Astrocyte (in vitro differentiated cells and primary cell): ENCODE measurements at regions not wholly inside any gene's neighbourhood (a gene's known extent, or its start where the extent isn't known, plus 50 kb on each side); places are given as distances from the start of the nearest gene placed in this dataset.

Experiments
- DNase-seq: peaks from one replicate; pipeline ENCODE4 v3.0.0-alpha.2; 2010; ENCODE audit warnings: low read depth
- FAIRE-seq: peaks from 2 replicates; lab custom pipeline; 2011; peaks lifted over from hg19 to GRCh38; lab: Jason Lieb, UNC
- H2AFZ ChIP-seq: 2 replicates; pipeline ENCODE4 v1.6.0; 2012; ENCODE audit warnings: low read depth, low read length, inconsistent platforms
- H3K27ac ChIP-seq: 2 replicates; pipeline ENCODE4 v1.5.1; 2011; ENCODE audit warnings: low read depth, low read length, inconsistent platforms
- H3K27me3 ChIP-seq: 2 replicates; pipeline ENCODE4 v1.6.0; 2011; ENCODE audit warnings: low read length, inconsistent platforms; ENCODE audit not compliant: insufficient read depth
- H3K36me3 ChIP-seq: 2 replicates; pipeline ENCODE4 v1.5.1; 2011; ENCODE audit warnings: low read length, inconsistent platforms; ENCODE audit not compliant: insufficient read depth
- H3K4me1 ChIP-seq: 2 replicates; pipeline ENCODE4 v1.5.1; 2011; ENCODE audit warnings: low read length, inconsistent platforms; ENCODE audit not compliant: insufficient read depth
- H3K4me2 ChIP-seq: 2 replicates; pipeline ENCODE4 v1.6.0; 2012; ENCODE audit warnings: low read length, inconsistent platforms
- H3K4me3 ChIP-seq: 2 replicates; pipeline ENCODE4 v1.5.1; 2011; ENCODE audit warnings: low read depth, mild to moderate bottlenecking, low read length, inconsistent platforms; ENCODE audit not compliant: insufficient read depth
- H3K79me2 ChIP-seq: 2 replicates; pipeline ENCODE4 v1.6.0; 2012; ENCODE audit warnings: mild to moderate bottlenecking, low read length, inconsistent platforms; ENCODE audit not compliant: insufficient read depth
- H3K9ac ChIP-seq: 2 replicates; pipeline ENCODE4 v1.6.0; 2012; ENCODE audit warnings: mild to moderate bottlenecking, low read length, inconsistent platforms
- H3K9me3 ChIP-seq: 2 replicates; pipeline ENCODE4 v1.5.1; 2012; ENCODE audit warnings: low read depth, mild to moderate bottlenecking, low read length, inconsistent platforms; ENCODE audit not compliant: insufficient read depth
- H4K20me1 ChIP-seq: 2 replicates; pipeline ENCODE4 v1.6.0; 2012; ENCODE audit warnings: low read length, inconsistent platforms; ENCODE audit not compliant: insufficient read depth
- H3K27ac Mint-ChIP-seq: one replicate; pipeline ENCODE4 v1.8.0; 2021; ENCODE audit warnings: mild to moderate bottlenecking, mixed read lengths; ENCODE audit not compliant: unreplicated experiment
- H3K27me3 Mint-ChIP-seq: one replicate; pipeline ENCODE4 v1.8.0; 2021; ENCODE audit warnings: low read depth, mixed read lengths; ENCODE audit not compliant: unreplicated experiment
- H3K36me3 Mint-ChIP-seq: one replicate; pipeline ENCODE4 v1.8.0; 2021; ENCODE audit warnings: low read depth, mixed read lengths; ENCODE audit not compliant: unreplicated experiment
- H3K4me1 Mint-ChIP-seq: one replicate; pipeline ENCODE4 v1.8.0; 2021; ENCODE audit warnings: low read depth, mixed read lengths; ENCODE audit not compliant: unreplicated experiment
- H3K4me3 Mint-ChIP-seq: one replicate; pipeline ENCODE4 v1.8.0; 2021; ENCODE audit warnings: mild to moderate bottlenecking, moderate library complexity, mixed read lengths; ENCODE audit not compliant: unreplicated experiment
- H3K9me3 Mint-ChIP-seq: one replicate; pipeline ENCODE4 v1.8.0; 2021; ENCODE audit warnings: mild to moderate bottlenecking, mixed read lengths; ENCODE audit not compliant: unreplicated experiment
- CTCF ChIP-seq: IDR thresholded peaks from 2 replicates; pipeline ENCODE4 v1.5.1; 2011; ENCODE audit warnings: low read depth, mild to moderate bottlenecking, inconsistent platforms, low read length, moderate library complexity; ENCODE audit not compliant: insufficient read depth
- EZH2 ChIP-seq: IDR thresholded peaks from 2 replicates; pipeline ENCODE4 v1.6.1; 2012; ENCODE audit warnings: mild to moderate bottlenecking, low read length, inconsistent platforms; ENCODE audit not compliant: insufficient read depth

- Histone ChIP-seq H3K27me3 (no peaks in the 10 kb centered on the region), H3K27ac (peak overlapping the region; percentile 64), H3K79me2 (no peaks in the 10 kb centered on the region), H3K4me2 (peak overlapping the region; percentile 20), H3K36me3 (no peaks in the 10 kb centered on the region), H3K9ac (no peak overlapping the region), H3K4me3 (no peak overlapping the region), H4K20me1 (no peaks in the 10 kb centered on the region), H3K4me1 (peaks cover 23% of the 10 kb centered on the region), H3K9me3 (no peaks in the 10 kb centered on the region), H2AFZ (no peak overlapping the region)
- Mint-ChIP-seq H3K4me3 (no peak overlapping the region), H3K4me1 (peaks cover 27% of the 10 kb centered on the region), H3K36me3 (no peaks in the 10 kb centered on the region), H3K27ac (peak overlapping the region; percentile 94), H3K27me3 (no peaks in the 10 kb centered on the region), H3K9me3 (peaks cover 11% of the 10 kb centered on the region)
- DNase-seq (peak; percentile 91), FAIRE-seq (no peak)
- TF ChIP-seq CTCF (no peak), EZH2 (no peak)
Measured at GRCh38 chr5:28408186-28408585, 1369.8 kb upstream of the CDH9 start.

DNA sequence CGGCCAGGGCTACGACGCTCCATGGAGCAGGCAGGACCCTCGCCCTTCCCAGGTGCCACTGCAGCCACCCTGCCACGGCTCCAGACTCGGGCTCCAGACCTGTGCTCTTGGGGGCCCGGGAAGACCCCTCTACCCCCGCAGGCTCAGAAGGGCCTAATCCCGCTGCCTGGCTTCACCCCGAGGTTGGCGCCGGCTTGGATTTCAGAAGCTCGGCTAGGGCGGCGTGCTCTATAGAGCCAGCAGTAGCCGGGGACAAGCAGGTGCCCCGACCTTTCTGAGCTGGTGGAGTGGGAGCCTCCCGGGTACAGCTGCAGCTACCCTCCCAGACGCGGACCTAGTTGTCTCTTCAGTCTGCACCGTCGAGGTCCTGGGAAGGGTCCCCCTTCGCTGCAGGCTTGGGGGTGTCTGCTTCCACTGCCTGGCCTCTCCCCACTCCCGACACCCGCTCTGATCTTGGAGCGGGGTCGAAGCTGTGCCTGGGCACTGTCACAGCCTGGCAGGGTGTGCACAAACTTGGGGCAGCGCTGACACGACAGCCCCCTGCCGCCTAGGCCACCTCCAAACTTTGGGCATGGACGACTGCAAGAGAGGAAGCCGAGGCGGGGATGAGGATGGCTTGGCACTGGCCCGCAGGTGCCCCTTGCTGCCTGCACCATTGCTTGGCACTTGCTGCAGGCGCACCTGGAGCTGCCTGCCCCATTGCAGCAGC is 1366.1 kb upstream of the CDH9 start:
- no peak for FAIRE-seq
- TF ChIP-seq EZH2 (no peak), CTCF (no peak)

DNA sequence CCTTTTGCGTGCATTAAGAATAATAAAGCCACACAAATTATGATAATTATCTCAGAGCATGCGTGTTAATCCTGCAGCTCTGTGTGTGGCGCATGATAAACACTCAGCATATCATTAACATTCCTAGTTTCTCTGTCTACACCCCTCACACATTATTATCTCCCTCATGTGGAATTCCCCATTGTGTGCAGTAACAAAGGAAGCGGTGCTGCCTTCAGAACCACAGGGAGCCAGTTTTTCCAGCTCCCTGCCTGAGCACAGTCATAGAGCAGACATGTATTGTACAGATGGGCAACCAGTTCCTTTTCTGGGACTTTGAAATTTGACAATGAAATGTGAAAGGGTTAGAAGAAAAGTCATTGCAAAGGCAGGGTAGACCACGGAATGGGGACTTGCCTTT is 1365.5 kb upstream of the CDH9 start:
- Histone ChIP-seq H3K27me3 (no peaks in the 10 kb centered on the region), H3K27ac (peak overlapping the region; percentile 55), H3K9ac (no peak overlapping the region), H4K20me1 (no peaks in the 10 kb centered on the region), H3K79me2 (no peaks in the 10 kb centered on the region), H3K4me1 (peaks cover 23% of the 10 kb centered on the region), H3K4me3 (no peak overlapping the region), H3K4me2 (peak overlapping the region; percentile 21), H3K36me3 (no peaks in the 10 kb centered on the region), H3K9me3 (no peaks in the 10 kb centered on the region), H2AFZ (peak overlapping the region; percentile 65)
- H3K27ac Mint-ChIP-seq, result no peak overlapping the region
- TF ChIP-seq CTCF (no peak), EZH2 (no peak)
- H3K4me3 Mint-ChIP-seq, result no peak overlapping the region
- no peaks in the 10 kb centered on the region for H3K27me3 Mint-ChIP-seq
- DNase-seq (peak; percentile 63), FAIRE-seq (no peak)
- H3K4me1 Mint-ChIP-seq, result peaks cover 42% of the 10 kb centered on the region
- H3K36me3 Mint-ChIP-seq, result no peaks in the 10 kb centered on the region
- H3K9me3 Mint-ChIP-seq, result no peaks in the 10 kb centered on the region

More for the DNA sequence above, 1366.1 kb upstream of the CDH9 start:
- H3K9me3 Mint-ChIP-seq, result no peaks in the 10 kb centered on the region
- no peaks in the 10 kb centered on the region for H4K20me1 ChIP-seq
- no peaks in the 10 kb centered on the region for H3K27me3 ChIP-seq
- H3K4me1 Mint-ChIP-seq, result peaks cover 38% of the 10 kb centered on the region
- H3K79me2 ChIP-seq, result no peaks in the 10 kb centered on the region
- H3K27ac ChIP-seq, result peak overlapping the region; percentile 55
- H3K4me1 ChIP-seq, result peaks cover 23% of the 10 kb centered on the region
- no peaks in the 10 kb centered on the region for H3K27me3 Mint-ChIP-seq
- no peak overlapping the region for H3K27ac Mint-ChIP-seq
- no peaks in the 10 kb centered on the region for H3K36me3 Mint-ChIP-seq
- no peak overlapping the region for H3K4me3 Mint-ChIP-seq
- no peaks in the 10 kb centered on the region for H3K9me3 ChIP-seq
- peak overlapping the region; percentile 65 for H2AFZ ChIP-seq
- no peak overlapping the region for H3K4me3 ChIP-seq
- no peak overlapping the region for H3K9ac ChIP-seq
- peak overlapping the region; percentile 21 for H3K4me2 ChIP-seq
- no peaks in the 10 kb centered on the region for H3K36me3 ChIP-seq
- no peak for DNase-seq
